Vagina (tissue), 2 donors: ENCODE measurements at regions not wholly inside any gene's neighbourhood (a gene's known extent, or its start where the extent isn't known, plus 50 kb on each side); places are given as distances from the start of the nearest gene placed in this dataset.

ENCODE experiments used
- CTCF ChIP-seq, 3 experiments: fragments of 450-650 bp in 2 of 3; fragments of 200-600 bp in 1 of 3; sonication (generic) in 1 of 3; IDR thresholded peaks; one replicate each; pipeline ENCODE4 v1.5.1; 2017 to 2019; ENCODE audit warnings: antibody characterized with exemption in 3 of 3, mild to moderate bottlenecking in 2 of 3, moderate library complexity in 2 of 3
- POLR2A ChIP-seq, 2 donors: fragments of 450-650 bp; IDR thresholded peaks; one replicate each; pipeline ENCODE4 v1.6.1; 2017; ENCODE audit warnings: antibody characterized with exemption in 2 of 2, mild to moderate bottlenecking in 2 of 2, moderate library complexity in 2 of 2

GRCh38 chr9:129412814-129413536 is 207.9 kb downstream of the C9orf50 start:
- TF ChIP-seq CTCF (IDR thresholded peaks at IDR 0.05) (no peak), POLR2A (IDR thresholded peaks at IDR 0.05) (peak in 1 of 2 donors; percentile 42)
